Tibial artery (tissue), 4 donors: ENCODE measurements at regions not wholly inside any gene's neighbourhood (a gene's known extent, or its start where the extent isn't known, plus 50 kb on each side); places are given as distances from the start of the nearest gene placed in this dataset.

Experiments
- DNase-seq, 2 donors: peaks; one replicate each; pipeline ENCODE4 v3.0.0-alpha.2; 2019
- H3K27ac ChIP-seq, 2 donors: fragments of 200-600 bp; sonication (generic) in 1 of 2; 1 replicate in 1 of 2; 2 replicates in 1 of 2; pipeline ENCODE4 v1.5.1; 2018 to 2019; ENCODE audit warnings: mild to moderate bottlenecking in 1 of 2
- H3K27me3 ChIP-seq, 2 donors: fragments of 200-600 bp; sonication (generic) in 1 of 2; one replicate each; pipeline versions ENCODE4 v1.5.1 to v1.6.0; 2016 to 2019
- H3K36me3 ChIP-seq, 3 donors: fragments of 200-600 bp; sonication (generic) in 2 of 3; one replicate each; pipeline ENCODE4 v1.5.1; 2016 to 2019; ENCODE audit warnings: mild to moderate bottlenecking in 2 of 3
- H3K4me1 ChIP-seq, 4 donors: fragments of 200-600 bp; sonication (generic) in 2 of 4; 1 replicate in 3 of 4; 2 replicates in 1 of 4; pipeline ENCODE4 v1.5.1; 2016 to 2019
- H3K4me3 ChIP-seq, 2 donors: fragments of 200-600 bp; sonication (generic) in 1 of 2; 1 replicate in 1 of 2; 2 replicates in 1 of 2; pipeline ENCODE4 v1.5.1; 2018 to 2019; ENCODE audit warnings: mild to moderate bottlenecking in 2 of 2
- H3K9me3 ChIP-seq, 3 donors: fragments of 200-600 bp; sonication (generic) in 1 of 3; one replicate each; pipeline ENCODE4 v1.5.1; 2016 to 2019
- CTCF ChIP-seq, 2 experiments: fragments of 200-600 bp in 1 of 2; fragments of 450-650 bp in 1 of 2; IDR thresholded peaks; one replicate each; pipeline ENCODE4 v1.5.1; 2017 to 2019; ENCODE audit warnings: antibody characterized with exemption in 2 of 2, mild to moderate bottlenecking in 1 of 2, moderate library complexity in 1 of 2
- intact Hi-C: fragments of 100-400 bp; cut with DNase I; formaldehyde crosslinking; loops from one replicate; pipeline ENCODE4 v1.15.0; 2023; ENCODE audit warnings: low total_unique reads

- no peaks in the 10 kb centered on the region for H3K9me3 ChIP-seq
- H3K27me3 ChIP-seq: no peaks in the 10 kb centered on the region
- no peak overlapping the region for H3K27ac ChIP-seq
- H3K4me3 ChIP-seq: no peak overlapping the region
- TF ChIP-seq CTCF (IDR thresholded peaks at IDR 0.05): no peak
- DNase-seq: no peak
- intact Hi-C loops: no loop called here
- no peaks in the 10 kb centered on the region for H3K36me3 ChIP-seq
- peaks cover 0 to 26% (median 2%) of the 10 kb centered on the region in 4 donors for H3K4me1 ChIP-seq
Observed at GRCh38 chr5:40383749-40384651, 295.7 kb upstream of the PTGER4 start.

- Histone ChIP-seq H3K4me3 (no peak overlapping the region), H3K9me3 (no peaks in the 10 kb centered on the region), H3K27ac (no peak overlapping the region), H3K4me1 (peaks cover 0 to 26% (median 2%) of the 10 kb centered on the region in 4 donors), H3K27me3 (no peaks in the 10 kb centered on the region), H3K36me3 (no peaks in the 10 kb centered on the region)
- intact Hi-C loops: no loop called here
- no peak for TF ChIP-seq CTCF (IDR thresholded peaks at IDR 0.05)
- DNase-seq: no peak
Observed at GRCh38 chr5:40381676-40382363, 297.9 kb upstream of the PTGER4 start.

- intact Hi-C loops: no loop called here
- H3K4me1 ChIP-seq: peaks cover 0 to 26% (median 2%) of the 10 kb centered on the region in 4 donors
- TF ChIP-seq CTCF (IDR thresholded peaks at IDR 0.05): no peak
- H3K9me3 ChIP-seq: no peaks in the 10 kb centered on the region
- no peak for DNase-seq
- H3K27me3 ChIP-seq: no peaks in the 10 kb centered on the region
- H3K4me3 ChIP-seq: no peak overlapping the region
- no peaks in the 10 kb centered on the region for H3K36me3 ChIP-seq
- no peak overlapping the region for H3K27ac ChIP-seq
Observed at GRCh38 chr5:40381016-40381415, 298.7 kb upstream of the PTGER4 start.

- Histone ChIP-seq H3K27me3 (no peaks in the 10 kb centered on the region), H3K36me3 (no peaks in the 10 kb centered on the region), H3K4me1 (peaks cover 0 to 5% (median 0%) of the 10 kb centered on the region in 4 donors), H3K4me3 (no peak overlapping the region), H3K27ac (no peak overlapping the region), H3K9me3 (no peaks in the 10 kb centered on the region)
- intact Hi-C loops: no loop called here
- TF ChIP-seq CTCF (IDR thresholded peaks at IDR 0.05): no peak
- DNase-seq: no peak
Observed at GRCh38 chr5:40378396-40379177, 301.1 kb upstream of the PTGER4 start.

- no peak overlapping the region for H3K4me3 ChIP-seq
- H3K4me1 ChIP-seq: no peaks in the 10 kb centered on the region
- no peaks in the 10 kb centered on the region for H3K36me3 ChIP-seq
- intact Hi-C loops: no loop called here
- no peak for TF ChIP-seq CTCF (IDR thresholded peaks at IDR 0.05)
- DNase-seq: no peak
- no peaks in the 10 kb centered on the region for H3K27me3 ChIP-seq
- H3K27ac ChIP-seq: no peak overlapping the region
- no peaks in the 10 kb centered on the region for H3K9me3 ChIP-seq
Observed at GRCh38 chr5:40376566-40376965, 303.1 kb upstream of the PTGER4 start.
